ENCODE measurements at regions not wholly inside any gene's neighbourhood (a gene's known extent, or its start where the extent isn't known, plus 50 kb on each side); places are given as distances from the start of the nearest gene placed in this dataset. TPM values are rescaled to one million over a fixed set of nuclear protein-coding genes. Genes with fewer than 3 reads are reported as not detected.

Small RNA genes in the stretch of these regions (small RNA-seq; reads per million reads assigned to genes)
- gene RF00401 (ENCODE audit: low replicate concordance): not detected
- gene RNU6-109P (ENCODE audit: low replicate concordance): not detected

Measured in GM23338 (cell line).